OCI-M1 (cell line): ENCODE measurements at regions not wholly inside any gene's neighbourhood (a gene's known extent, or its start where the extent isn't known, plus 50 kb on each side); places are given as distances from the start of the nearest gene placed in this dataset.
A peak's percentile ranks its signal among the peaks of the same experiment; 100 is the strongest.

Experiments
- DNase-seq: peaks from one replicate; lab custom pipeline; 2025; lab: John Stamatoyannopoulos, UW

- DNase-seq, result no peak
Measured at GRCh38 chr5:172588380-172588779, 52.7 kb upstream of the NEURL1B start.

- no peak for DNase-seq
Measured at GRCh38 chr5:172587061-172587405, 54.0 kb upstream of the NEURL1B start.

- DNase-seq, result no peak
Measured at GRCh38 chr5:172586125-172587060, 54.7 kb upstream of the NEURL1B start.

GRCh38 chr5:172585114-172585513 is 55.9 kb upstream of the NEURL1B start:
- DNase-seq, result no peak

GRCh38 chr5:172584638-172585037 is 56.4 kb upstream of the NEURL1B start:
- no peak for DNase-seq

GRCh38 chr5:172583931-172584511 is 57.0 kb upstream of the NEURL1B start:
- no peak for DNase-seq

- no peak for DNase-seq
Measured at GRCh38 chr5:172582940-172583339, 58.1 kb upstream of the NEURL1B start.

GRCh38 chr5:172581315-172581714 is 59.7 kb upstream of the NEURL1B start:
- no peak for DNase-seq

- DNase-seq, result no peak
Measured at GRCh38 chr5:172579403-172579990, 61.6 kb upstream of the NEURL1B start.

GRCh38 chr5:172577267-172577909 is 63.7 kb upstream of the NEURL1B start:
- DNase-seq, result no peak

- no peak for DNase-seq
Measured at GRCh38 chr5:172575816-172576545, 65.1 kb upstream of the NEURL1B start.

- no peak for DNase-seq
Measured at GRCh38 chr5:172575416-172575815, 65.6 kb upstream of the NEURL1B start.

GRCh38 chr5:172574871-172575223 is 66.2 kb upstream of the NEURL1B start:
- DNase-seq, result no peak

GRCh38 chr5:172573986-172574870 is 66.8 kb upstream of the NEURL1B start:
- DNase-seq, result no peak

- peak; percentile 10 for DNase-seq
Measured at GRCh38 chr5:172573120-172573882, 67.8 kb upstream of the NEURL1B start.

GRCh38 chr5:172572440-172572839 is 68.6 kb upstream of the NEURL1B start:
- no peak for DNase-seq

- DNase-seq, result no peak
Measured at GRCh38 chr5:172571892-172572291, 69.2 kb upstream of the NEURL1B start.

GRCh38 chr5:172571413-172571812 is 69.7 kb upstream of the NEURL1B start:
- no peak for DNase-seq

- no peak for DNase-seq
Measured at GRCh38 chr5:172570594-172571334, 70.3 kb upstream of the NEURL1B start.
